HEK293T (cell line): ENCODE measurements at regions not wholly inside any gene's neighbourhood (a gene's known extent, or its start where the extent isn't known, plus 50 kb on each side); places are given as distances from the start of the nearest gene placed in this dataset.

ENCODE experiments used
- CTCF ChIA-PET: fragments of 350-600 bp; formaldehyde crosslinking; extraction: SDS; loops from one replicate; lab custom pipeline; 2021; ENCODE audit warnings: antibody characterized with exemption, inconsistent platforms; lab: Yijun Ruan, JAX
- POLR2A ChIA-PET: fragments of 350-600 bp; formaldehyde crosslinking; extraction: SDS; loops from one replicate; lab custom pipeline; 2020; ENCODE audit warnings: antibody characterized with exemption, inconsistent platforms; lab: Yijun Ruan, JAX
- DNase-seq: peaks from one replicate; pipeline ENCODE4 v3.0.0; 2012; ENCODE audit warnings: mixed read lengths; ENCODE audit errors: extremely low spot score
- ARNT ChIP-seq: fragments of 450-650 bp; IDR thresholded peaks from 2 replicates; pipeline ENCODE4 v1.6.1; 2017; ENCODE audit warnings: mild to moderate bottlenecking
- BHLHE40 ChIP-seq: fragments of 450-650 bp; IDR thresholded peaks from 2 replicates; pipeline ENCODE4 v1.6.1; 2016; ENCODE audit warnings: mild to moderate bottlenecking, moderate library complexity, borderline replicate concordance
- CTBP1 ChIP-seq: fragments of 450-650 bp; IDR thresholded peaks from 2 replicates; pipeline ENCODE4 v1.6.1; 2016; ENCODE audit warnings: borderline replicate concordance
- ELF4 ChIP-seq: fragments of 450-650 bp; IDR thresholded peaks from 2 replicates; pipeline ENCODE4 v1.6.1; 2017; ENCODE audit warnings: antibody characterized with exemption
- FOXA1 ChIP-seq: fragments of 450-650 bp; IDR thresholded peaks from 2 replicates; pipeline ENCODE4 v1.6.1; 2016; ENCODE audit warnings: mild to moderate bottlenecking
- FOXK2 ChIP-seq: fragments of 450-650 bp; IDR thresholded peaks from 2 replicates; pipeline ENCODE4 v1.6.1; 2016; ENCODE audit warnings: mild to moderate bottlenecking
- FOXM1 ChIP-seq: fragments of 450-650 bp; IDR thresholded peaks from 2 replicates; pipeline ENCODE4 v1.6.1; 2017; ENCODE audit warnings: mild to moderate bottlenecking, borderline replicate concordance
- HDGF ChIP-seq: fragments of 450-650 bp; IDR thresholded peaks from 2 replicates; pipeline ENCODE4 v1.6.1; 2017; ENCODE audit warnings: antibody characterized with exemption, borderline replicate concordance
- L3MBTL2 ChIP-seq: fragments of 450-650 bp; conservative IDR thresholded peaks from 2 replicates; pipeline ENCODE4 v1.6.1; 2016; ENCODE audit warnings: mild to moderate bottlenecking
- LEF1 ChIP-seq: fragments of 450-650 bp; IDR thresholded peaks from 2 replicates; pipeline ENCODE4 v1.6.1; 2017; ENCODE audit warnings: mild to moderate bottlenecking, borderline replicate concordance
- NFRKB ChIP-seq: fragments of 450-650 bp; IDR thresholded peaks from 2 replicates; pipeline ENCODE4 v1.6.1; 2016; ENCODE audit warnings: mild to moderate bottlenecking, moderate library complexity
- PKNOX1 ChIP-seq: fragments of 450-650 bp; IDR thresholded peaks from 2 replicates; pipeline ENCODE4 v1.6.1; 2016
- SP1 ChIP-seq: fragments of 450-650 bp; IDR thresholded peaks from 2 replicates; pipeline ENCODE4 v1.6.1; 2017
- SUZ12 ChIP-seq: fragments of 450-650 bp; IDR thresholded peaks from 2 replicates; pipeline ENCODE4 v1.6.1; 2016; ENCODE audit warnings: mild to moderate bottlenecking
- TARDBP ChIP-seq: fragments of 450-650 bp; IDR thresholded peaks from 2 replicates; pipeline ENCODE4 v1.6.1; 2016
- ZNF384 ChIP-seq: fragments of 450-650 bp; IDR thresholded peaks from 2 replicates; pipeline ENCODE4 v1.6.1; 2016

- CTCF ChIA-PET, result no interaction called here
- TF ChIP-seq L3MBTL2 (no peak), CTBP1 (no peak), SUZ12 (no peak), HDGF (no peak), FOXK2 (no peak), BHLHE40 (no peak), NFRKB (no peak), ZNF384 (no peak), ELF4 (no peak), FOXA1 (no peak), FOXM1 (no peak)
- no peak for DNase-seq
- POLR2A ChIA-PET, result no interaction called here
Observed at GRCh38 chr3:168738527-168739325, 643.0 kb upstream of the GOLIM4 start.

DNA sequence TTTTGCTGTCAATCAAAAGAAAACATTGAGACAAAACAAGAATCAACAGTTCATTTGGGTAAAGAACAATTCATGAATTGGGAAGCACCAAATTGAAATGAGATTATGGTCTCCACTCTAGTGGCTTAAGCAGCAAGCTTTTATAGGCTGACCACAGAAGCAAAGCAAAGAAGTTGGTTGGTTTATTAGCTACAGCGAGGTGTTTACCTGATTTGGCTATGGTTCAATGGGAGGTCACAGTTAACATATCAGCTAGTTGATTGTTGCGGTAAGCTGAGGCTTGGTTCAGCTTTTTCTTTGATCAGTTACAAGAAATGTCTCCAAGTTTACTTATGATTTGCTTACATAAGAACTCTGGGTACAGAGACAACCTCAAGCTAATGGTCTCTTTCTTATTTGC is 640.5 kb upstream of the GOLIM4 start:
- no peak for DNase-seq
- POLR2A ChIA-PET, result no interaction called here
- CTCF ChIA-PET, result no interaction called here
- TF ChIP-seq SUZ12 (no peak), FOXA1 (no peak), SP1 (no peak), TARDBP (no peak), ARNT (no peak)

DNA sequence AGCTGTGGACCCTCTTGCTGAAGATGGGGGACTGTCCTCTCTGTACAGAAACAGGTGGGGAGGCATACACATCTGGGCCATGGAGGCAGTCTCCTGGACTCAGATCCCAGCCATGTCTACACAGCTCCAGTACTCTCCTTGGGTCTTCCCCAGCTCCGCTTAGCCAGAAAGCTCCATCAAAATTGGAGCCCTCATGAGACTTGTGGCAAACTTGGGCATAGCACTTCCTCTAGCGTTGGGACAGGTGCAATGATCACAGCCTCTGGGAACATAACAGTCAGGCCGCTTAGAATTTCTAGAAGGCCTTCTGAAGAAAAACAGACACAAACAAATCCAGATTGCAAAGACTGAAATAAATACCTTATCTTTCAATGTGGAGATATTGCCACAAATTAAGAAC is 634.3 kb upstream of the GOLIM4 start:
- POLR2A ChIA-PET, result no interaction called here
- TF ChIP-seq ELF4, result no peak
- no peak for TF ChIP-seq PKNOX1
- CTCF ChIA-PET, result no interaction called here
- DNase-seq, result no peak

- POLR2A ChIA-PET, result no interaction called here
- no peak for TF ChIP-seq FOXA1
- no peak for TF ChIP-seq SP1
- TF ChIP-seq CTBP1, result no peak
- TF ChIP-seq L3MBTL2, result no peak
- no peak for TF ChIP-seq ELF4
- no peak for TF ChIP-seq NFRKB
- no peak for TF ChIP-seq ARNT
- no peak for TF ChIP-seq LEF1
- no peak for TF ChIP-seq FOXK2
- no peak for TF ChIP-seq ZNF384
- no peak for TF ChIP-seq BHLHE40
- no peak for TF ChIP-seq FOXM1
- no peak for TF ChIP-seq TARDBP
- TF ChIP-seq PKNOX1, result no peak
- TF ChIP-seq HDGF, result no peak
- no peak for TF ChIP-seq SUZ12
- no peak for DNase-seq
- CTCF ChIA-PET, result interaction anchor here (0.6 kb wide), 1 partner anchor 897 kb away, joined by 3 read pairs; no protein-coding TSS in a partner anchor
Observed at GRCh38 chr3:168722091-168722490, 626.4 kb upstream of the GOLIM4 start.

DNA sequence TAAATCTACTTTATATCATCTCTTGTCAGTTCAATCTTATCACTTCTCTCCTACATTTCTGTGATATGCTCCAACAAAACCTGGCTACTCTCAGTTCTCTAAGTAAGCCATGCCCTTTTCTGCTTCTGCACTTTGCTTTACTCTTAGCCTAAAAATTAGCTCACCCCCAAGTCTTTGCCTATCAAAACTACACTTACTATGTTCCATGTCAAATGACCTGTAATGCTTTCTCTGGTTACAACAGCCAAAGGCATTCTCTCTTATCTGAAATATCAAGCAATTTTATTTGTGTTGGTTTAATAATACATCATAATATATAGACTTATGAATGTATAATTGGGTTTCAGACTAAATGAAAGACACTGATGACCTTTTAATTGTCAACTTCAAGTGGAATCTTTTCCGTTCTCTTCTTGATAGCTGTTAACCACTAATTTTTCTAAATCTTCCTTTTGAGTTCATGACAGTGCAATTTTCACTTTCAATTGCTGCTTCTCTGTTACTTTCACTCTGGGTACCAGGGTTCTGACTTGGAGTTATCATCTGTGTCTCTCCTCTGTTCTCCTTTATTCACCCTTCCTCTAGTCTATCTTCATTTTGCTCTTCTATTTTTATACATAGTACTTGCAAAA is 619.0 kb upstream of the GOLIM4 start:
- ChIA-PET POLR2A (no interaction called here), CTCF (no interaction called here)
- DNase-seq, result no peak
- no peak for TF ChIP-seq BHLHE40
- no peak for TF ChIP-seq CTBP1
- no peak for TF ChIP-seq FOXM1
- TF ChIP-seq NFRKB, result no peak
- no peak for TF ChIP-seq FOXA1
- TF ChIP-seq ELF4, result no peak
- no peak for TF ChIP-seq SUZ12
- TF ChIP-seq PKNOX1, result no peak
- TF ChIP-seq ZNF384, result no peak
- TF ChIP-seq TARDBP, result no peak
- no peak for TF ChIP-seq HDGF
- TF ChIP-seq L3MBTL2, result no peak
- TF ChIP-seq SP1, result no peak
- no peak for TF ChIP-seq FOXK2

- no peak for TF ChIP-seq LEF1
- TF ChIP-seq TARDBP, result no peak
- TF ChIP-seq BHLHE40, result no peak
- TF ChIP-seq ZNF384, result no peak
- TF ChIP-seq FOXA1, result no peak
- TF ChIP-seq NFRKB, result no peak
- TF ChIP-seq HDGF, result no peak
- no peak for TF ChIP-seq PKNOX1
- TF ChIP-seq ARNT, result no peak
- no peak for TF ChIP-seq SUZ12
- TF ChIP-seq SP1, result no peak
- no peak for TF ChIP-seq CTBP1
- TF ChIP-seq ELF4, result no peak
- no peak for DNase-seq
- POLR2A ChIA-PET, result no interaction called here
- CTCF ChIA-PET, result no interaction called here
Observed at GRCh38 chr3:168709073-168709472, 613.3 kb upstream of the GOLIM4 start.
